H1 (cell line): ENCODE measurements at regions not wholly inside any gene's neighbourhood (a gene's known extent, or its start where the extent isn't known, plus 50 kb on each side); places are given as distances from the start of the nearest gene placed in this dataset.

Experiments
- CTCF ChIA-PET: fragments of 300-600 bp; sonication (Branson Sonifier 250); formaldehyde crosslinking; loops from one replicate; lab custom pipeline; 2021; ENCODE audit not compliant: partially characterized antibody; lab: Charles Lee
- POLR2A ChIA-PET: fragments of 300-600 bp; sonication (Branson Sonifier 250); formaldehyde crosslinking; loops from one replicate; lab custom pipeline; 2021; ENCODE audit warnings: inconsistent platforms; ENCODE audit not compliant: partially characterized antibody; lab: Charles Lee
- DNase-seq, 2 experiments: peaks; one replicate each; pipeline versions ENCODE4 v3.0.0 to v3.0.0-alpha.2; 2010 to 2022; ENCODE audit warnings: low spot score in 2 of 2, low read depth in 1 of 2, mixed read lengths in 1 of 2
- FAIRE-seq: peaks from 2 replicates; lab custom pipeline; 2011; peaks lifted over from hg19 to GRCh38; lab: Jason Lieb, UNC
- H2AFZ ChIP-seq: 2 replicates; pipeline ENCODE4 v1.8.1; 2012; ENCODE audit warnings: low read length, inconsistent platforms
- H2AK5ac ChIP-seq: 2 replicates; pipeline ENCODE4 v1.6.1; 2013; ENCODE audit warnings: low read depth, low read length
- H2BK120ac ChIP-seq: replicated peaks from 2 replicates; pipeline ENCODE3; 2013; ENCODE audit warnings: low read depth, low read length, inconsistent platforms
- H2BK12ac ChIP-seq: 2 replicates; pipeline ENCODE4 v1.6.1; 2013; ENCODE audit warnings: low read depth, low read length
- H2BK15ac ChIP-seq: 2 replicates; pipeline ENCODE4 v1.6.1; 2013; ENCODE audit warnings: low read length
- H2BK20ac ChIP-seq: 2 replicates; pipeline ENCODE4 v1.6.1; 2013; ENCODE audit warnings: low read length
- H2BK5ac ChIP-seq: 2 replicates; pipeline ENCODE4 v1.6.1; 2013; ENCODE audit warnings: low read depth, low read length
- H3K14ac ChIP-seq: 2 replicates; pipeline ENCODE4 v1.6.1; 2013; ENCODE audit warnings: inconsistent platforms; ENCODE audit not compliant: insufficient read length
- H3K18ac ChIP-seq: 2 replicates; pipeline ENCODE4 v1.6.1; 2013; ENCODE audit warnings: low read length; ENCODE audit errors: extremely low read depth
- H3K23ac ChIP-seq: 2 replicates; pipeline ENCODE4 v1.6.1; 2013; ENCODE audit warnings: inconsistent platforms; ENCODE audit not compliant: insufficient read length
- H3K23me2 ChIP-seq: 2 replicates; pipeline ENCODE4 v1.6.1; 2013; ENCODE audit warnings: low read depth, low read length
- H3K27ac ChIP-seq: 2 replicates; pipeline ENCODE4 v1.6.1; 2011; ENCODE audit warnings: low read depth, low read length, inconsistent platforms
- H3K27me3 ChIP-seq, 4 experiments: replicated peaks in 1 of 4; 1 replicate in 1 of 4; 2 replicates in 3 of 4; pipeline versions ENCODE4 v1.6.1 to v1.8.1; 2011 to 2013; ENCODE audit warnings: low read length in 3 of 4, mild to moderate bottlenecking in 3 of 4, inconsistent platforms in 2 of 4, mixed read lengths in 2 of 4, moderate library complexity in 1 of 4; ENCODE audit not compliant: control insufficient read depth in 3 of 4, insufficient read depth in 3 of 4; ENCODE audit errors: extremely low read depth in 1 of 4
- H3K36me3 ChIP-seq, 4 experiments: 2 replicates each; pipeline versions ENCODE4 v1.6.1 to v1.8.1; 2011 to 2013; ENCODE audit warnings: mild to moderate bottlenecking in 4 of 4, low read length in 3 of 4, moderate library complexity in 2 of 4, control low read depth in 1 of 4, inconsistent platforms in 1 of 4; ENCODE audit not compliant: insufficient read depth in 4 of 4, control insufficient read depth in 2 of 4
- H3K4ac ChIP-seq: replicated peaks from 2 replicates; pipeline ENCODE3; 2013; ENCODE audit warnings: low read length, low read depth, mixed read lengths, inconsistent platforms; ENCODE audit not compliant: insufficient read length
- H3K4me1 ChIP-seq, 4 experiments: replicated peaks in 1 of 4; 1 replicate in 1 of 4; 2 replicates in 3 of 4; pipeline versions ENCODE4 v1.6.1 to v1.8.1; 2011 to 2013; ENCODE audit warnings: low read length in 3 of 4, inconsistent platforms in 2 of 4, mixed read lengths in 1 of 4; ENCODE audit not compliant: insufficient read depth in 4 of 4, control insufficient read depth in 3 of 4
- H3K4me2 ChIP-seq, 2 experiments: 2 replicates each; pipeline versions ENCODE4 v1.6.1 to v1.8.1; 2011 to 2013; ENCODE audit warnings: low read depth in 2 of 2, low read length in 2 of 2, control low read depth in 1 of 2, inconsistent platforms in 1 of 2, mild to moderate bottlenecking in 1 of 2; ENCODE audit not compliant: insufficient read depth in 1 of 2
- H3K4me3 ChIP-seq, 4 experiments: fragments of 200-600, 300-600 bp in 1 of 4; sonication (generic), shearing (Covaris generic), sonication (Bioruptor Twin) in 1 of 4; 2 replicates each; pipeline versions ENCODE4 v1.5.1 to v1.8.1; 2011 to 2016; ENCODE audit warnings: low read length in 4 of 4, low read depth in 3 of 4, control low read depth in 2 of 4, inconsistent platforms in 2 of 4, mild to moderate bottlenecking in 2 of 4, mixed read lengths in 1 of 4, moderate library complexity in 1 of 4; ENCODE audit not compliant: insufficient read depth in 2 of 4; ENCODE audit errors: extremely low read depth in 1 of 4
- H3K56ac ChIP-seq: replicated peaks from 2 replicates; pipeline ENCODE3; 2013; ENCODE audit warnings: low read depth, mild to moderate bottlenecking, mixed read lengths, low read length, inconsistent platforms; ENCODE audit not compliant: insufficient read length
- H3K79me1 ChIP-seq: 2 replicates; pipeline ENCODE4 v1.6.1; 2013; ENCODE audit warnings: low read depth, low read length, control low read depth
- H3K79me2 ChIP-seq, 2 experiments: 2 replicates each; pipeline versions ENCODE4 v1.6.1 to v1.8.1; 2012 to 2013; ENCODE audit warnings: low read length in 2 of 2, mild to moderate bottlenecking in 2 of 2, inconsistent platforms in 1 of 2; ENCODE audit not compliant: insufficient read depth in 2 of 2, control insufficient read depth in 1 of 2
- H3K9ac ChIP-seq, 4 experiments: replicated peaks in 1 of 4; 1 replicate in 1 of 4; 2 replicates in 3 of 4; pipeline versions ENCODE4 v1.6.1 to v1.8.1; 2011 to 2013; ENCODE audit warnings: low read depth in 3 of 4, low read length in 3 of 4, control low read depth in 2 of 4, mild to moderate bottlenecking in 2 of 4, moderate library complexity in 2 of 4, inconsistent platforms in 1 of 4; ENCODE audit errors: extremely low read depth in 1 of 4
- H3K9me3 ChIP-seq, 2 experiments: 2 replicates each; pipeline versions ENCODE4 v1.6.1 to v1.8.1; 2012 to 2013; ENCODE audit warnings: mild to moderate bottlenecking in 2 of 2, moderate library complexity in 2 of 2, control low read depth in 1 of 2, inconsistent platforms in 1 of 2, low read depth in 1 of 2, low read length in 1 of 2, mixed read lengths in 1 of 2; ENCODE audit not compliant: insufficient read depth in 2 of 2
- H4K20me1 ChIP-seq, 2 experiments: replicated peaks in 1 of 2; 2 replicates each; pipeline versions ENCODE3 to v1.8.1; 2011 to 2013; ENCODE audit warnings: inconsistent platforms in 2 of 2, low read length in 2 of 2, mild to moderate bottlenecking in 1 of 2; ENCODE audit not compliant: insufficient read depth in 2 of 2, control insufficient read depth in 1 of 2
- H4K5ac ChIP-seq: 2 replicates; pipeline ENCODE4 v1.6.1; 2013; ENCODE audit warnings: low read length, low read depth, mixed read lengths, inconsistent platforms; ENCODE audit not compliant: insufficient read length
- H4K8ac ChIP-seq: 2 replicates; pipeline ENCODE4 v1.8.0; 2013; ENCODE audit warnings: mild to moderate bottlenecking, moderate library complexity, low read length, inconsistent platforms; ENCODE audit not compliant: insufficient read depth; ENCODE audit errors: extremely low read depth
- H4K91ac ChIP-seq: replicated peaks from 2 replicates; pipeline ENCODE3; 2013; ENCODE audit warnings: low read length, mixed read lengths, inconsistent platforms; ENCODE audit not compliant: insufficient read length
- ATF2 ChIP-seq: IDR thresholded peaks from 2 replicates; pipeline ENCODE4 v1.6.1; 2012; ENCODE audit warnings: low read length, inconsistent platforms
- EP300 ChIP-seq, 2 experiments: IDR thresholded peaks; 1 replicate in 1 of 2; 2 replicates in 1 of 2; pipeline ENCODE4 v1.6.1; 2011 to 2012; ENCODE audit warnings: low read depth in 2 of 2, low read length in 2 of 2, mild to moderate bottlenecking in 2 of 2, borderline replicate concordance in 1 of 2, inconsistent platforms in 1 of 2, moderate library complexity in 1 of 2
- WGBS, 2 experiments: shearing (Covaris generic) in 1 of 2; methylation state at CpG; one replicate each; pipeline versions ENCODE4 v1.1.6 to v1.1.7; 2013 to 2015; ENCODE audit warnings: low lambda C conversion rate in 2 of 2, mixed read lengths in 2 of 2, inconsistent platforms in 1 of 2, low coverage in 1 of 2, missing lambda C conversion rate in 1 of 2; ENCODE audit not compliant: insufficient replicate concordance in 2 of 2, insufficient coverage in 1 of 2, insufficient read length in 1 of 2; ENCODE audit errors: extremely low coverage in 1 of 2, missing lambda C conversion rate in 1 of 2; 5-methylcytosine and 5-hydroxymethylcytosine counted together
- TF ChIP-seq, protein P1 (sequence below): IDR thresholded peaks from 2 replicates; pipeline ENCODE4 v1.6.1; 2012; ENCODE audit warnings: inconsistent platforms

DNA sequence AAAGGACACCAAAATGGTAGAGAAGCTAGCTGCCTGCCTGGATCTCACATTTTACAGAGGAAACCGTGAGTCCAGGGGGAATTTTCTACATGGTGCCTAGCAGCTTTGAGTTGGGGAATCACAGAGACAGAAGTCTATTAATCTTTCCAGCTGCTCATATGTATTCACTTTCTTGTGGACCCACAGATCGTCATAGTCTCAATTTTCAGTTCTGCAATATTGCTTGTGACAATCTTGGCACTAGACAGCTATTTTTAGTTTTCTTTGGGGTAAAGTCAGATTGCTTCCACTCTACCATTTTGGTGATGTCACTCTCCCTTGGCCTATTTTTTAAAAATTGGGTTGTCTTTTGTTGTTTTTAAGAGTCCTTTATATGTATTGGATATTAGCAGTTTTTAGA is 233.4 kb upstream of the STK26 start:
- no peak overlapping the region for H3K4me3 ChIP-seq
- no peak for DNase-seq
- H2AFZ ChIP-seq: no peak overlapping the region
- 94% methylated on average over 2 of the region's 2 CpGs; no CpG with 5 or more reads in 1 of the 2 experiments for WGBS, 2 experiments
- H2BK120ac ChIP-seq: no peak overlapping the region
- H3K79me2 ChIP-seq: no peaks in the 10 kb centered on the region
- TF ChIP-seq EP300 (IDR thresholded peaks at IDR 0.05; ENCODE audit: borderline replicate concordance in 1 of 2, low read depth in 2 of 2, low read length in 2 of 2) (no peak), ATF2 (no peak)
- TF ChIP-seq, protein P1, sequence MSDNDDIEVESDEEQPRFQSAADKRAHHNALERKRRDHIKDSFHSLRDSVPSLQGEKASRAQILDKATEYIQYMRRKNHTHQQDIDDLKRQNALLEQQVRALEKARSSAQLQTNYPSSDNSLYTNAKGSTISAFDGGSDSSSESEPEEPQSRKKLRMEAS: no peak
- TF ChIP-seq, all 59 proteins: peak for 0
- no peak overlapping the region for H2BK12ac ChIP-seq
- H3K27me3 ChIP-seq: no peaks in the 10 kb centered on the region
- no peak overlapping the region for H2BK15ac ChIP-seq
- H3K4me1 ChIP-seq: no peaks in the 10 kb centered on the region
- H3K23ac ChIP-seq: no peak overlapping the region
- no peak overlapping the region for H2BK20ac ChIP-seq
- H3K27ac ChIP-seq: no peak overlapping the region
- no peaks in the 10 kb centered on the region for H3K23me2 ChIP-seq
- H2AK5ac ChIP-seq: no peak overlapping the region
- H3K18ac ChIP-seq: no peak overlapping the region
- no peak for FAIRE-seq
- H4K8ac ChIP-seq: no peak overlapping the region
- H3K36me3 ChIP-seq: peaks cover 9 to 80% (median 36%) of the 10 kb centered on the region in 4 experiments; a peak in 7 of 8 replicates
- no peak overlapping the region for H3K14ac ChIP-seq
- H3K9me3 ChIP-seq: no peaks in the 10 kb centered on the region
- no peak overlapping the region for H3K9ac ChIP-seq
- H3K4ac ChIP-seq: no peak overlapping the region
- H2BK5ac ChIP-seq: no peak overlapping the region
- ChIA-PET POLR2A (no interaction called here), CTCF (no interaction called here)
- H3K4me2 ChIP-seq: no peak overlapping the region
- no peak overlapping the region for H4K5ac ChIP-seq
- no peak overlapping the region for H3K56ac ChIP-seq
- peaks cover 0 to 1% of the 10 kb centered on the region in 2 experiments for H4K20me1 ChIP-seq
- H3K79me1 ChIP-seq: no peaks in the 10 kb centered on the region
- H4K91ac ChIP-seq: no peak overlapping the region
